ENCODE measurements at regions not wholly inside any gene's neighbourhood (a gene's known extent, or its start where the extent isn't known, plus 50 kb on each side); places are given as distances from the start of the nearest gene placed in this dataset.

- DNase-seq (ENCODE audit: low spot score), result no peak
Measured at GRCh38 chr6:147035886-147036285, 168.3 kb upstream of the STXBP5 start.

- no peak for DNase-seq (ENCODE audit: low spot score)
Measured at GRCh38 chr6:147037881-147038280, 166.3 kb upstream of the STXBP5 start.

GRCh38 chr6:147040121-147040910, 163.9 kb upstream of the STXBP5 start:
- no peak for DNase-seq (ENCODE audit: low spot score)

GRCh38 chr6:147042679-147043078, 161.5 kb upstream of the STXBP5 start:
- no peak for DNase-seq (ENCODE audit: low spot score)

- DNase-seq (ENCODE audit: low spot score), result no peak
Measured at GRCh38 chr6:147043994-147044477, 160.2 kb upstream of the STXBP5 start.

- DNase-seq (ENCODE audit: low spot score), result no peak
Measured at GRCh38 chr6:147046141-147046877, 157.9 kb upstream of the STXBP5 start.

- no peak for DNase-seq (ENCODE audit: low spot score)
Measured at GRCh38 chr6:147048930-147049329, 155.3 kb upstream of the STXBP5 start.

GRCh38 chr6:147053311-147053921, 150.8 kb upstream of the STXBP5 start:
- no peak for DNase-seq (ENCODE audit: low spot score)

- DNase-seq (ENCODE audit: low spot score), result no peak
Measured at GRCh38 chr6:147054158-147054557, 150.1 kb upstream of the STXBP5 start.

- DNase-seq (ENCODE audit: low spot score), result no peak
Measured at GRCh38 chr6:147054871-147055270, 149.3 kb upstream of the STXBP5 start.

GRCh38 chr6:147055821-147056392, 148.3 kb upstream of the STXBP5 start:
- no peak for DNase-seq (ENCODE audit: low spot score)

- DNase-seq (ENCODE audit: low spot score), result no peak
Measured at GRCh38 chr6:147057188-147057587, 147.0 kb upstream of the STXBP5 start.

GRCh38 chr6:147057705-147058342, 146.4 kb upstream of the STXBP5 start:
- DNase-seq (ENCODE audit: low spot score), result no peak

GRCh38 chr6:147058786-147059385, 145.3 kb upstream of the STXBP5 start:
- DNase-seq (ENCODE audit: low spot score), result no peak

GRCh38 chr6:147060636-147061035, 143.6 kb upstream of the STXBP5 start:
- no peak for DNase-seq (ENCODE audit: low spot score)

GRCh38 chr6:147061252-147061651, 143.0 kb upstream of the STXBP5 start:
- DNase-seq (ENCODE audit: low spot score), result no peak

- peak; percentile 43 for DNase-seq (ENCODE audit: low spot score)
Measured at GRCh38 chr6:147063469-147064031, 140.7 kb upstream of the STXBP5 start.

- DNase-seq (ENCODE audit: low spot score), result no peak
Measured at GRCh38 chr6:147065786-147066185, 138.4 kb upstream of the STXBP5 start.

- no peak for DNase-seq (ENCODE audit: low spot score)
Measured at GRCh38 chr6:147067184-147067583, 137.0 kb upstream of the STXBP5 start.

GRCh38 chr6:147071776-147072175, 132.4 kb upstream of the STXBP5 start:
- no peak for DNase-seq (ENCODE audit: low spot score)

- no peak for DNase-seq (ENCODE audit: low spot score)
Measured at GRCh38 chr6:147075381-147075780, 128.8 kb upstream of the STXBP5 start.
